RWPE1 (cell line): ENCODE measurements at regions not wholly inside any gene's neighbourhood (a gene's known extent, or its start where the extent isn't known, plus 50 kb on each side); places are given as distances from the start of the nearest gene placed in this dataset.
A peak's percentile ranks its signal among the peaks of the same experiment; 100 is the strongest.

Source experiments
- CTCF ChIA-PET: fragments of 350-600 bp; sonication (Branson Sonifier 250); formaldehyde crosslinking; extraction: SDS; loops from one replicate; lab custom pipeline; 2021; lab: Yijun Ruan, JAX
- POLR2A ChIA-PET: fragments of 400-600 bp; formaldehyde crosslinking; extraction: SDS; loops from one replicate; lab custom pipeline; 2020; ENCODE audit warnings: antibody characterized with exemption; ENCODE audit not compliant: low non-redundant PET; lab: Yijun Ruan, JAX
- DNase-seq: peaks from one replicate; pipeline ENCODE4 v3.0.0; 2012; ENCODE audit warnings: low spot score
- H3K27ac ChIP-seq: fragments of 450-650 bp; 2 replicates; pipeline ENCODE4 v1.5.1; 2017
- TF ChIP-seq, protein P1 (sequence below): fragments of 450-650 bp; conservative IDR thresholded peaks from 2 replicates; pipeline ENCODE4 v1.5.1; 2017; ENCODE audit warnings: low read depth, mild to moderate bottlenecking

DNA sequence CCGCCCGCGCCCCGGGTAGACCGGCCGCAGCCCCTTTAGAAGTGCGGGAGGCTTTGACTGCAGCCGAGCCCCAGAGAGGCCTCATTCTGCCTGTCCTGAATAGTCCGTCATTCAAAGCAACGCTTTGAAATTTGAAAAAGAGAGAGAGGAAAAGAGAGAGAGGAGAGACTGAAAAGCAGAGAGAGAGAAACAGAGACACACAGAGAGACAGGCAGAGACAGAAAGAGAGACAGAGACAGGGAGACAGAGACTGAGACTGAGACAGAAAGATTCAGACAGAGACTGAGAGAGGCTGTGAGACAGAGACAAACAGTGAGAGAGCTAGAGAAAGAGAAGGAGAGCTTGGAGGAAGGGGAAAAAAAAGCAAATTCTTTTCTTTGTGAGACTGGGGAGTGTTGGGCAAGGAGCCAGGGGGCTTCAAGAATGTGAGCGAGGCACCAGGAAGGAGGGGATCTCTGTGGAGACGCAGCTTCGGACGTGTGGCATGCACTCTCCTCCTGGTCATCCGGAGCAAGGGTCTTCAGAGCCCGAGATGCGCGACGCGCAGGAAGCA, 73.1 kb downstream of the MYCN start:
- POLR2A ChIA-PET = no interaction called here
- no peak for DNase-seq
- CTCF ChIA-PET = no interaction called here
- no peak overlapping the region for H3K27ac ChIP-seq
- TF ChIP-seq, protein P1, sequence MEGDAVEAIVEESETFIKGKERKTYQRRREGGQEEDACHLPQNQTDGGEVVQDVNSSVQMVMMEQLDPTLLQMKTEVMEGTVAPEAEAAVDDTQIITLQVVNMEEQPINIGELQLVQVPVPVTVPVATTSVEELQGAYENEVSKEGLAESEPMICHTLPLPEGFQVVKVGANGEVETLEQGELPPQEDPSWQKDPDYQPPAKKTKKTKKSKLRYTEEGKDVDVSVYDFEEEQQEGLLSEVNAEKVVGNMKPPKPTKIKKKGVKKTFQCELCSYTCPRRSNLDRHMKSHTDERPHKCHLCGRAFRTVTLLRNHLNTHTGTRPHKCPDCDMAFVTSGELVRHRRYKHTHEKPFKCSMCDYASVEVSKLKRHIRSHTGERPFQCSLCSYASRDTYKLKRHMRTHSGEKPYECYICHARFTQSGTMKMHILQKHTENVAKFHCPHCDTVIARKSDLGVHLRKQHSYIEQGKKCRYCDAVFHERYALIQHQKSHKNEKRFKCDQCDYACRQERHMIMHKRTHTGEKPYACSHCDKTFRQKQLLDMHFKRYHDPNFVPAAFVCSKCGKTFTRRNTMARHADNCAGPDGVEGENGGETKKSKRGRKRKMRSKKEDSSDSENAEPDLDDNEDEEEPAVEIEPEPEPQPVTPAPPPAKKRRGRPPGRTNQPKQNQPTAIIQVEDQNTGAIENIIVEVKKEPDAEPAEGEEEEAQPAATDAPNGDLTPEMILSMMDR = no peak

DNA sequence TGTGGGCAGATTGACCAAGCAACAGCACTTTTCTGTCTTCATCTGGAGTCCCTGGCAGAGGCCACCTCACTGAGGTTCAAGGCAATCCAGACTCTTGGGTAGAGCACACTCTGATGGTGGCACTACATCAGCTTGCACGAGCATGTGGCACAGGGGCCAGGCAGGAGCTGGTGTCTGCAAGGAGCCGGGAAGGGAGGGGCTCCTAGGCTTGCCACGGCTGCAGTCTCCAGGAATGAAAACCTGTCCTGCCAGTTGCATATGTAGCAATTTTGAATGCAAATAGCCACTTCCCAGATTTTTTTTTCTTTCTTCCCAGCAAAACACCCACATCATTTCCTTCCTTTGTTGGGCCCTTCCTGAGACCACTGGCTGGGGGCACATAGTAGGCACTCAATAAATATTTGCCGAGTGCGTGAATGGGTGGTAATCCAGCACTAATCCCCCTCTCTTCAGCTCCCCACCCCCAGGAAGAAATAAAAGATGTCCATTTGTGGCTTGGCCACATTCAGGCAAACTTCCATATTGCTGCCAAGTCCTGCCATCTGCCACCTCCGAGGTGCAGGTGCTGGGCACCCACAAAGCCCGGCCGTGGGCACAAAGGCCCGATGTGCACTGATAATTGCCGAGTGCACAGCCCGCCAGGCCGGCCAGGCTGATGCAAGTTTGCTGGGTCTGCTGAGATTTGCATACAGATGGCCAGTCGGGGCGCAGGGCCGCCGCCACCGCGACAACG, 72.4 kb downstream of the MYCN start:
- DNase-seq = peak; percentile 30
- ChIA-PET POLR2A (no interaction called here), CTCF (interaction anchor here (0.6 kb wide), 2 partner anchors 496 to 1735 kb away, joined by 3 to 4 read pairs; no protein-coding TSS in a partner anchor)
- no peak overlapping the region for H3K27ac ChIP-seq
- TF ChIP-seq, protein P1 = no peak

DNA sequence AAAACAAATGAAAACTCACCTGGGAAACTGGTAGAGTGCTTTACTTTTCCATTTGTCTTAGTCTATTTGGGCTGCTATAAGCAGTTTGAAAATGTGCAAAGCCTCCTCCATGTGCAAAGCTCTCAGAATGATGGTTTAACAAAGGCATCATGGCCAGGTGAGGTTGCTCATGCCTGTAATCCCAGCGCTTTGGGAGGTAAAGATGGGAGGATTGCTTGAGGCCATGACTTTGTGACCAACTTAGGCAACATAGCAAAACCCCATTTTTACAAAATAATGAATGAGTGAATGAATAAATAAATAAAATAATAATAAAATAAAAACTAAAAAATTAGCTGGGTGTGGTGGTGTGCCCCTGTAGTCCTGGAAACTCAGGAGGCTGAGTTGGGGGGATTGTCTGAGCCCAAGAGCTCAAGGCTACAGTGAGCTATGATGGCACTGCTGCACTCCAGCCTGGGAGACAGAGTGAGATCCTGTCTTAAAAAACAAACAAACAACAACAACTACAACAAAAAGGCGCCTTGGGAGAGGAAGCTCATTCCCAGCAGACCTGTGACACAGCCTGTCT, 71.8 kb downstream of the MYCN start:
- no peak for DNase-seq
- TF ChIP-seq, protein P1 = no peak
- ChIA-PET CTCF (interaction anchor here (0.6 kb wide), 1 partner anchor 497 kb away, joined by 3 read pairs; no protein-coding TSS in a partner anchor), POLR2A (no interaction called here)
- H3K27ac ChIP-seq = no peak overlapping the region

DNA sequence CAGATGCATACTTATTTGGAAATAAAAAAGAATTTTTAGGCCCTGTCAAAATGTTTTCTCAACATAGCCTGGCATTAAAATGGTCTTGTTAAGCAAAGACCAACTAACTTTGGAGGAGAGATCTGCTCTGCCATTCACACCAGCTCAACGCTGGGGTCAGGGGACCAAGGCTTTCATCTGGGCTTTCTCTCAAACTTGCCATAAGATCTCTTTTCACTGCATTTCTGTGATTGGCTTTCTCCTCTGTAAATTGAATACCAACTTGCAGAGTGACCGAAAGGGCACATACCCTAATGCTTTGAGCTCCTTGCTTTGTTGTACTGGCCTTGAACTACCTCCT, 71.2 kb downstream of the MYCN start:
- TF ChIP-seq, protein P1 = no peak
- no peak overlapping the region for H3K27ac ChIP-seq
- CTCF ChIA-PET = no interaction called here
- POLR2A ChIA-PET = no interaction called here
- no peak for DNase-seq

DNA sequence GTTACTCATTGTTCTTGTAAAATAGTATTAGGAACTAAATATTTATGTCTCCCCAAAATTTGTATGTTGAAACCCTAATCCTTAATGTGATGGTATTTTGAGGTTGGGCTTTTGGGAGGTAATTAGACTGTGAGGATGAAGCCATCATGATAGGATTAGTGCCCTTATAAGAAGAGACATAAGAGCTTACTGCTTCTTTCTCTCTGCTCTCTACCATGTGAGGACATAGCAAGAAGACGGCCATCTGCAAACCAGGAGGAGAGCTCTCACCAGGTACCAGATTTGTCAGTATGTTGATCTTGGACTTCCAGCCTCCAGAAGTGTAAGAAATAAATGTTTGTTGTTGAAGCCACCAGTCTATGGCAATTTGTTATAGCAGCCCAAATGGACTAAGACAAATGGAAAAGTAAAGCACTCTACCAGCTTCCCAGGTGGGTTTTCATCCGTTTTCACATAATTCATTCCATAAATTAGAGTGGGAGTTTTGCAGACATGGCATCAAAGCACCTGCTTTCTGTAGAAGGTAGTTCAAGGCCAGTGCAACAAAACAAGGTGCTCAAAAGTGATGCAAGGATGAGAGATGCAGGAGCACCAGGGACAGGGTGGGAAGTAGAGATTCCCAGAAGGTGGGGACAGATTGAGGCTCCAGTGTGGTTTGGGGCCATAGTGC, 70.7 kb downstream of the MYCN start:
- TF ChIP-seq, protein P1 = no peak
- DNase-seq = no peak
- ChIA-PET CTCF (no interaction called here), POLR2A (no interaction called here)
- no peak overlapping the region for H3K27ac ChIP-seq

DNA sequence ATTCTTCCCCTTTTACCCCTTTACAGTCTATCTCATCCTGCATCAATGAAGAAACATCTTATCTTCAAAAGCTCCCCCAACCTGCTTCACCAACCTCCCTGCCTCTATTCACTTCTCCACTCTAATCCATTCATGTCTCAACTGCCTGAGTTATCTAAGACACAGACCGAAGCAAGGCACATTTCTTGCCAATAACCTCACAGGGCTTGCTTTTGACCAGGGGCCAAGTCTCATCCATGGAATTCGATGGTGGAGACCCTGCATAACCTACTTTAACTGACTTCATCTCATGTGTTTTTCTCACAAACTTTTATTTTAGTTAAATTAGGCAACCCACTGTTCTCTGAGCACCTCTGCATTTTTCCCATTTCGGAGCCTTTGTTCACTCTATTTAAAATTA, 69.7 kb downstream of the MYCN start:
- TF ChIP-seq, protein P1 = no peak
- ChIA-PET POLR2A (no interaction called here), CTCF (no interaction called here)

More for the DNA sequence above, 69.7 kb downstream of the MYCN start:
- H3K27ac ChIP-seq = no peak overlapping the region
- DNase-seq = no peak
